ENCODE measurements at regions not wholly inside any gene's neighbourhood (a gene's known extent, or its start where the extent isn't known, plus 50 kb on each side); places are given as distances from the start of the nearest gene placed in this dataset.

GRCh38 chr3:187610981-187611511 lies 59.1 kb downstream of the SST start:
- no peaks in the 10 kb centered on the region for H3K36me3 ChIP-seq
- no peak for DNase-seq
- intact Hi-C loops (cut with micrococcal nuclease) = no loop called here

GRCh38 chr3:187594272-187594671 lies 75.9 kb downstream of the SST start:
- Histone ChIP-seq H3K36me3 (no peaks in the 10 kb centered on the region), H3K27me3 (ENCODE audit: low read depth) (peaks cover 39% of the 10 kb centered on the region), H3K4me3 (no peak overlapping the region), H3K4me1 (no peaks in the 10 kb centered on the region), H3K9me3 (replicated peaks) (no peaks in the 10 kb centered on the region), H3K27ac (replicated peaks) (no peak overlapping the region)
- intact Hi-C loops (cut with micrococcal nuclease) = no loop called here
- no peak for TF ChIP-seq CTCF (IDR thresholded peaks at IDR 0.05; ENCODE audit: borderline replicate concordance)
- no peak for DNase-seq

More at GRCh38 chr3:187610981-187611511, 59.1 kb downstream of the SST start:
- TF ChIP-seq CTCF (IDR thresholded peaks at IDR 0.05; ENCODE audit: borderline replicate concordance) = no peak
- Histone ChIP-seq H3K9me3 (replicated peaks) (no peaks in the 10 kb centered on the region), H3K4me1 (no peaks in the 10 kb centered on the region), H3K4me3 (no peak overlapping the region), H3K27me3 (ENCODE audit: low read depth) (peaks cover 42% of the 10 kb centered on the region), H3K27ac (replicated peaks) (no peak overlapping the region)

GRCh38 chr3:187593451-187593850 lies 76.7 kb downstream of the SST start:
- TF ChIP-seq CTCF (IDR thresholded peaks at IDR 0.05; ENCODE audit: borderline replicate concordance) = no peak
- no peak overlapping the region for H3K4me3 ChIP-seq
- intact Hi-C loops (cut with micrococcal nuclease) = no loop called here
- H3K36me3 ChIP-seq = no peaks in the 10 kb centered on the region
- no peak overlapping the region for H3K27ac ChIP-seq (replicated peaks)
- H3K4me1 ChIP-seq = no peaks in the 10 kb centered on the region
- H3K27me3 ChIP-seq (ENCODE audit: low read depth) = peaks cover 39% of the 10 kb centered on the region
- no peaks in the 10 kb centered on the region for H3K9me3 ChIP-seq (replicated peaks)
- no peak for DNase-seq

- peaks cover 44% of the 10 kb centered on the region for H3K27me3 ChIP-seq (ENCODE audit: low read depth)
- H3K9me3 ChIP-seq (replicated peaks) = no peaks in the 10 kb centered on the region
- no peaks in the 10 kb centered on the region for H3K4me1 ChIP-seq
- TF ChIP-seq CTCF (IDR thresholded peaks at IDR 0.05; ENCODE audit: borderline replicate concordance) = no peak
- H3K4me3 ChIP-seq = no peak overlapping the region
- no peaks in the 10 kb centered on the region for H3K36me3 ChIP-seq
- intact Hi-C loops (cut with micrococcal nuclease) = no loop called here
- no peak overlapping the region for H3K27ac ChIP-seq (replicated peaks)
- DNase-seq = no peak
Observed at GRCh38 chr3:187590861-187591576, 79.2 kb downstream of the SST start.

- H3K9me3 ChIP-seq (replicated peaks) = no peaks in the 10 kb centered on the region
- no peaks in the 10 kb centered on the region for H3K36me3 ChIP-seq
- peaks cover 16% of the 10 kb centered on the region for H3K27me3 ChIP-seq (ENCODE audit: low read depth)
- TF ChIP-seq CTCF (IDR thresholded peaks at IDR 0.05; ENCODE audit: borderline replicate concordance) = no peak
- no peaks in the 10 kb centered on the region for H3K4me1 ChIP-seq
- intact Hi-C loops (cut with micrococcal nuclease) = no loop called here
- no peak overlapping the region for H3K27ac ChIP-seq (replicated peaks)
- no peak for DNase-seq
- no peak overlapping the region for H3K4me3 ChIP-seq
Observed at GRCh38 chr3:187587076-187587475, 83.1 kb downstream of the SST start.

Measured in left ventricle myocardium inferior (tissue), 1 donor.